Caco-2 (cell line): ENCODE measurements at regions not wholly inside any gene's neighbourhood (a gene's known extent, or its start where the extent isn't known, plus 50 kb on each side); places are given as distances from the start of the nearest gene placed in this dataset.

Experiments
- BruUV-seq: library from RNA; stranded (reverse); fragments of 400-500 nt; replicated peaks from 2 replicates; lab custom pipeline; 2021; lab: Mats Ljungman, UMichigan
- CTCF ChIA-PET: fragments of 300-600 bp; sonication (Branson Sonifier 250); formaldehyde crosslinking; loops from one replicate; lab custom pipeline; 2022; ENCODE audit warnings: antibody characterized with exemption; lab: Charles Lee
- POLR2A ChIA-PET: fragments of 300-600 bp; sonication (Branson Sonifier 250); formaldehyde crosslinking; loops from one replicate; lab custom pipeline; 2022; ENCODE audit warnings: antibody characterized with exemption; lab: Charles Lee
- DNase-seq, 2 experiments: peaks; one replicate each; pipeline versions ENCODE4 v3.0.0 to v3.0.0-alpha.2; 2020 to 2022
- H3K27me3 ChIP-seq: replicated peaks from 2 replicates; pipeline ENCODE4 v1.6.0; 2011; ENCODE audit warnings: low read length; ENCODE audit not compliant: control insufficient read depth, insufficient read depth
- H3K36me3 ChIP-seq: 2 replicates; pipeline ENCODE4 v1.5.1; 2011; ENCODE audit warnings: low read length; ENCODE audit not compliant: control insufficient read depth, insufficient read depth
- H3K4me1 ChIP-seq: fragments of 250-450 bp; sonication (Bioruptor Pico); 2 replicates; pipeline ENCODE4 v1.5.1; 2020; ENCODE audit warnings: mild to moderate bottlenecking
- H3K4me3 ChIP-seq: 2 replicates; pipeline ENCODE4 v1.5.1; 2011; ENCODE audit warnings: low read depth, mild to moderate bottlenecking, control low read depth, low read length
- H3K9me3 ChIP-seq: fragments of 250-450 bp; sonication (Bioruptor Pico); 2 replicates; pipeline ENCODE4 v1.5.1; 2020; ENCODE audit warnings: mild to moderate bottlenecking, moderate library complexity
- H3K27ac Mint-ChIP-seq: one replicate; pipeline ENCODE4 v1.8.0; 2022; ENCODE audit warnings: mixed read lengths; ENCODE audit not compliant: unreplicated experiment
- H3K27me3 Mint-ChIP-seq: one replicate; pipeline ENCODE4 v1.8.0; 2022; ENCODE audit warnings: mixed read lengths; ENCODE audit not compliant: insufficient read depth, unreplicated experiment
- H3K36me3 Mint-ChIP-seq: one replicate; pipeline ENCODE4 v1.8.0; 2022; ENCODE audit warnings: mild to moderate bottlenecking, mixed read lengths; ENCODE audit not compliant: insufficient read depth, unreplicated experiment
- H3K4me1 Mint-ChIP-seq: one replicate; pipeline ENCODE4 v1.8.0; 2022; ENCODE audit warnings: low read depth, mixed read lengths; ENCODE audit not compliant: unreplicated experiment
- H3K4me3 Mint-ChIP-seq: one replicate; pipeline ENCODE4 v1.8.0; 2022; ENCODE audit warnings: mild to moderate bottlenecking, moderate library complexity, mixed read lengths; ENCODE audit not compliant: unreplicated experiment
- H3K9me3 Mint-ChIP-seq: one replicate; pipeline ENCODE4 v1.8.0; 2022; ENCODE audit warnings: mixed read lengths; ENCODE audit not compliant: unreplicated experiment
- intact Hi-C: fragments of 100-400 bp; cut with micrococcal nuclease; formaldehyde crosslinking; loops from one replicate; pipeline ENCODE4 v1.10.0; 2022; ENCODE audit not compliant: unreplicated experiment
- TF ChIP-seq, protein P1 (sequence below), 2 experiments: fragments of 200-600 bp in 1 of 2; IDR thresholded peaks; 1 replicate in 1 of 2; 2 replicates in 1 of 2; pipeline versions ENCODE4 v1.5.1 to v1.8.0; 2011 to 2022; ENCODE audit warnings: antibody characterized with exemption in 1 of 2, control low read depth in 1 of 2, inconsistent platforms in 1 of 2, low read depth in 1 of 2, low read length in 1 of 2, mild to moderate bottlenecking in 1 of 2, moderate library complexity in 1 of 2; ENCODE audit not compliant: insufficient read depth in 1 of 2, severe bottlenecking in 1 of 2, unreplicated experiment in 1 of 2

DNA sequence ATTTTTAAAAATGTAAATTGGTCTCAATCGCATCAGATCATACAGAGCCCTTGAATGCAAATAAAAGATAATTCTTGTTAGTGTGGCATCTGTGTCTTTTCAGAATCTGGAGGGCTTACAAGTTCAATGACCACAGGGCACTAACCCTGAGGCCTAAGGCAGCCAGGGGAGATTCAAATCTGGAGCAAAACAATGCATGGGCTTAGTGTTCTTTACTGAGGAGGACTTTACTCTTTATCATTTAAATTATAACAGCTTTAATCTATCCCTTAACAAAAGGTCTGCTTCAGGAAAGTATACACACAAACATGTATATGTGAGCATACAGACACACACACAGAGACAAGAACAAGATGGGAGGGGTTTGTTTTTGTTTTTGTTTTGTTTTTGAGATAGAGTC is 51.0 kb upstream of the NSUN7 start:
- Histone ChIP-seq H3K4me3 (no peak overlapping the region), H3K27me3 (no peaks in the 10 kb centered on the region), H3K36me3 (no peaks in the 10 kb centered on the region), H3K9me3 (no peaks in the 10 kb centered on the region), H3K4me1 (no peaks in the 10 kb centered on the region)
- no peak overlapping the region for H3K27ac Mint-ChIP-seq
- H3K4me3 Mint-ChIP-seq: no peak overlapping the region
- ChIA-PET POLR2A (no interaction called here), CTCF (no interaction called here)
- BruUV-seq: no TSS peak
- intact Hi-C loops: no loop called here
- no peak for DNase-seq
- TF ChIP-seq, protein P1, sequence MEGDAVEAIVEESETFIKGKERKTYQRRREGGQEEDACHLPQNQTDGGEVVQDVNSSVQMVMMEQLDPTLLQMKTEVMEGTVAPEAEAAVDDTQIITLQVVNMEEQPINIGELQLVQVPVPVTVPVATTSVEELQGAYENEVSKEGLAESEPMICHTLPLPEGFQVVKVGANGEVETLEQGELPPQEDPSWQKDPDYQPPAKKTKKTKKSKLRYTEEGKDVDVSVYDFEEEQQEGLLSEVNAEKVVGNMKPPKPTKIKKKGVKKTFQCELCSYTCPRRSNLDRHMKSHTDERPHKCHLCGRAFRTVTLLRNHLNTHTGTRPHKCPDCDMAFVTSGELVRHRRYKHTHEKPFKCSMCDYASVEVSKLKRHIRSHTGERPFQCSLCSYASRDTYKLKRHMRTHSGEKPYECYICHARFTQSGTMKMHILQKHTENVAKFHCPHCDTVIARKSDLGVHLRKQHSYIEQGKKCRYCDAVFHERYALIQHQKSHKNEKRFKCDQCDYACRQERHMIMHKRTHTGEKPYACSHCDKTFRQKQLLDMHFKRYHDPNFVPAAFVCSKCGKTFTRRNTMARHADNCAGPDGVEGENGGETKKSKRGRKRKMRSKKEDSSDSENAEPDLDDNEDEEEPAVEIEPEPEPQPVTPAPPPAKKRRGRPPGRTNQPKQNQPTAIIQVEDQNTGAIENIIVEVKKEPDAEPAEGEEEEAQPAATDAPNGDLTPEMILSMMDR (IDR thresholded peaks at IDR 0.05; ENCODE audit: insufficient read depth in 1 of 2, low read depth in 1 of 2, low read length in 1 of 2, severe bottlenecking in 1 of 2, unreplicated experiment in 1 of 2): no peak
- no peaks in the 10 kb centered on the region for H3K9me3 Mint-ChIP-seq
- no peaks in the 10 kb centered on the region for H3K36me3 Mint-ChIP-seq
- H3K27me3 Mint-ChIP-seq: no peaks in the 10 kb centered on the region
- peaks cover 7% of the 10 kb centered on the region for H3K4me1 Mint-ChIP-seq

GRCh38 chr4:40699648-40700047 is 50.1 kb upstream of the NSUN7 start:
- no peak overlapping the region for H3K27ac Mint-ChIP-seq
- intact Hi-C loops: no loop called here
- H3K4me1 Mint-ChIP-seq: peaks cover 7% of the 10 kb centered on the region
- Histone ChIP-seq H3K36me3 (no peaks in the 10 kb centered on the region), H3K4me3 (no peak overlapping the region), H3K4me1 (0 out of 2 replicates have a peak, but pooled peaks cover 3% of the 10 kb centered on the region), H3K9me3 (no peaks in the 10 kb centered on the region), H3K27me3 (no peaks in the 10 kb centered on the region)
- TF ChIP-seq, protein P1 (IDR thresholded peaks at IDR 0.05; ENCODE audit: insufficient read depth in 1 of 2, low read depth in 1 of 2, low read length in 1 of 2, severe bottlenecking in 1 of 2, unreplicated experiment in 1 of 2): no peak
- no peak overlapping the region for H3K4me3 Mint-ChIP-seq
- no peaks in the 10 kb centered on the region for H3K9me3 Mint-ChIP-seq
- H3K27me3 Mint-ChIP-seq: no peaks in the 10 kb centered on the region
- no TSS peak for BruUV-seq
- POLR2A ChIA-PET: no interaction called here
- no peak for DNase-seq
- no peaks in the 10 kb centered on the region for H3K36me3 Mint-ChIP-seq
- CTCF ChIA-PET: no interaction called here
